GM12878 (cell line): ENCODE measurements at regions not wholly inside any gene's neighbourhood (a gene's known extent, or its start where the extent isn't known, plus 50 kb on each side); places are given as distances from the start of the nearest gene placed in this dataset.

Source experiments
- ATF7 ChIP-seq: fragments of 450-650 bp; IDR thresholded peaks from 2 replicates; pipeline ENCODE4 v1.6.1; 2016; ENCODE audit warnings: low read depth, mild to moderate bottlenecking
- CEBPZ ChIP-seq: fragments of 150-350 bp; IDR thresholded peaks from 2 replicates; pipeline ENCODE4 v1.6.1; 2016; ENCODE audit warnings: low read depth, low read length
- CTCF ChIP-seq, 3 experiments: IDR thresholded peaks in 2 of 3; conservative IDR thresholded peaks in 1 of 3; 2 replicates each; pipeline ENCODE4 v1.5.1; 2011; ENCODE audit warnings: low read depth in 3 of 3, low read length in 3 of 3, mild to moderate bottlenecking in 3 of 3, control low read depth in 2 of 3, moderate library complexity in 2 of 3, inconsistent platforms in 1 of 3, mixed read lengths in 1 of 3; ENCODE audit not compliant: control insufficient read depth in 2 of 3, insufficient read depth in 1 of 3; ENCODE audit errors: extremely low read depth in 1 of 3
- NBN ChIP-seq: fragments of 450-650 bp; IDR thresholded peaks from 2 replicates; pipeline ENCODE4 v1.6.1; 2016
- SIX5 ChIP-seq: IDR thresholded peaks from 2 replicates; pipeline ENCODE4 v1.6.1; 2011; ENCODE audit warnings: mild to moderate bottlenecking, low read depth, low read length, moderate library complexity; ENCODE audit not compliant: severe bottlenecking

GRCh38 chr2:12343141-12343540 is 373.6 kb upstream of the TRIB2 start:
- TF ChIP-seq NBN = no peak
- no peak for TF ChIP-seq ATF7
- no peak for TF ChIP-seq CTCF (IDR thresholded peaks at IDR 0.05 in 2 of 3, conservative IDR thresholded peaks at IDR 0.05 in 1 of 3; ENCODE audit: control insufficient read depth in 2 of 3, extremely low read depth in 1 of 3, insufficient read depth in 1 of 3, low read depth in 3 of 3, low read length in 3 of 3)
- no peak for TF ChIP-seq CEBPZ
- TF ChIP-seq SIX5 = no peak
